H1 (cell line): ENCODE measurements at regions not wholly inside any gene's neighbourhood (a gene's known extent, or its start where the extent isn't known, plus 50 kb on each side); places are given as distances from the start of the nearest gene placed in this dataset.

Experiments used
- POLR2AphosphoS5 ChIP-seq: IDR thresholded peaks from 2 replicates; pipeline ENCODE4 v1.6.1; 2011; ENCODE audit warnings: low read depth, low read length
- SRF ChIP-seq: IDR thresholded peaks from 2 replicates; pipeline ENCODE4 v1.6.1; 2011; ENCODE audit warnings: mild to moderate bottlenecking, low read depth, low read length, moderate library complexity

- TF ChIP-seq POLR2AphosphoS5 (no peak), SRF (no peak)
Observed at GRCh38 chr7:128167791-128168666, 73.0 kb upstream of the LEP start (continued).
